ENCODE measurements at regions not wholly inside any gene's neighbourhood (a gene's known extent, or its start where the extent isn't known, plus 50 kb on each side); places are given as distances from the start of the nearest gene placed in this dataset.
"Not testable (repeated sequence)": the region's sequence is repeated elsewhere in the genome, so short reads cannot be mapped to it uniquely, and the experiment has no call there.

GRCh38 chr10:81218307-81218706 is 656.7 kb upstream of the NRG3 start:
- Histone ChIP-seq H3K27ac (no peak overlapping the region), H3K36me3 (no peaks in the 10 kb centered on the region), H3K4me3 (no peak overlapping the region), H3K9me3 (no peaks in the 10 kb centered on the region), H3K27me3 (no peaks in the 10 kb centered on the region), H3K4me1 (no peaks in the 10 kb centered on the region)
- TF ChIP-seq CTCF (IDR thresholded peaks at IDR 0.05) (no peak), POLR2AphosphoS5 (IDR thresholded peaks at IDR 0.05; ENCODE audit: insufficient read depth in 1 of 2, low read depth in 1 of 2) (no peak), POLR2A (IDR thresholded peaks at IDR 0.05) (no peak)
- no peak for DNase-seq (ENCODE audit: extremely low spot score in 2 of 2)
- intact Hi-C loops (cut with DNase I), result no loop called here

- Histone ChIP-seq H3K4me3 (no peak overlapping the region), H3K27me3 (no peaks in the 10 kb centered on the region), H3K36me3 (no peaks in the 10 kb centered on the region), H3K27ac (no peak overlapping the region), H3K9me3 (no peaks in the 10 kb centered on the region), H3K4me1 (no peaks in the 10 kb centered on the region)
- TF ChIP-seq CTCF (IDR thresholded peaks at IDR 0.05) (no peak), POLR2A (IDR thresholded peaks at IDR 0.05) (no peak), POLR2AphosphoS5 (IDR thresholded peaks at IDR 0.05; ENCODE audit: insufficient read depth in 1 of 2, low read depth in 1 of 2) (no peak)
- DNase-seq (ENCODE audit: extremely low spot score in 2 of 2), result no peak
- intact Hi-C loops (cut with DNase I), result no loop called here
Observed at GRCh38 chr10:81219758-81220157, 655.2 kb upstream of the NRG3 start.

GRCh38 chr10:81248886-81249285 is 626.1 kb upstream of the NRG3 start:
- H3K36me3 ChIP-seq, result no peaks in the 10 kb centered on the region
- intact Hi-C loops (cut with DNase I), result no loop called here

GRCh38 chr10:81251457-81252115 is 623.4 kb upstream of the NRG3 start:
- DNase-seq (ENCODE audit: extremely low spot score in 2 of 2), result no peak
- Histone ChIP-seq H3K27ac (no peak overlapping the region), H3K4me3 (no peak overlapping the region), H3K27me3 (no peaks in the 10 kb centered on the region), H3K4me1 (no peaks in the 10 kb centered on the region), H3K9me3 (no peaks in the 10 kb centered on the region), H3K36me3 (no peaks in the 10 kb centered on the region)
- intact Hi-C loops (cut with DNase I), result no loop called here
- TF ChIP-seq POLR2A (IDR thresholded peaks at IDR 0.05) (no peak), CTCF (IDR thresholded peaks at IDR 0.05) (no peak), POLR2AphosphoS5 (IDR thresholded peaks at IDR 0.05; ENCODE audit: insufficient read depth in 1 of 2, low read depth in 1 of 2) (no peak)

More at GRCh38 chr10:81248886-81249285, 626.1 kb upstream of the NRG3 start:
- DNase-seq (ENCODE audit: extremely low spot score in 2 of 2), result no peak
- no peak overlapping the region for H3K4me3 ChIP-seq
- H3K4me1 ChIP-seq, result no peaks in the 10 kb centered on the region
- H3K9me3 ChIP-seq, result no peaks in the 10 kb centered on the region
- no peak overlapping the region for H3K27ac ChIP-seq
- TF ChIP-seq CTCF (IDR thresholded peaks at IDR 0.05) (no peak), POLR2AphosphoS5 (IDR thresholded peaks at IDR 0.05; ENCODE audit: insufficient read depth in 1 of 2, low read depth in 1 of 2) (no peak), POLR2A (IDR thresholded peaks at IDR 0.05) (no peak)
- H3K27me3 ChIP-seq, result no peaks in the 10 kb centered on the region

GRCh38 chr10:81264991-81265390 is 610.0 kb upstream of the NRG3 start:
- H3K9me3 ChIP-seq; H3K4me1 ChIP-seq; DNase-seq (ENCODE audit: extremely low spot score in 2 of 2); H3K36me3 ChIP-seq; H3K4me3 ChIP-seq; H3K27me3 ChIP-seq; intact Hi-C loops (cut with DNase I); H3K27ac ChIP-seq: not testable (repeated sequence)
